CD4-positive, alpha-beta T cell (primary cell): ENCODE measurements at regions not wholly inside any gene's neighbourhood (a gene's known extent, or its start where the extent isn't known, plus 50 kb on each side); places are given as distances from the start of the nearest gene placed in this dataset.

Experiments
- ATAC-seq: fragments of 200-7000 bp; cut with Tn5 transposase; one replicate; pipeline ENCODE4 v1.10.0; 2022; ENCODE audit warnings: mild to moderate bottlenecking; ENCODE audit not compliant: poor library complexity
- CTCF ChIA-PET: fragments of 350-600 bp; sonication (Branson Sonifier 250); formaldehyde crosslinking; loops from one replicate; lab custom pipeline; 2021; ENCODE audit warnings: antibody characterized with exemption, inconsistent platforms; lab: Charles Lee
- POLR2A ChIA-PET: fragments of 350-600 bp; sonication (Branson Sonifier 250); formaldehyde crosslinking; loops from one replicate; lab custom pipeline; 2021; ENCODE audit warnings: antibody characterized with exemption, inconsistent platforms; lab: Charles Lee
- DNase-seq, 14 experiments: peaks; one replicate each; pipeline ENCODE4 v3.0.0-alpha.2; 2013 to 2020; ENCODE audit warnings: mixed read lengths in 2 of 14
- H3K27ac ChIP-seq, 2 donors: one replicate each; pipeline versions ENCODE4 v1.5.1 to v1.7.0; 2013; ENCODE audit warnings: low read length in 2 of 2, low read depth in 1 of 2, mild to moderate bottlenecking in 1 of 2
- H3K27me3 ChIP-seq, 2 experiments: 1 replicate in 1 of 2; 2 replicates in 1 of 2; pipeline versions ENCODE4 v1.6.1 to v1.7.0; 2013; ENCODE audit warnings: low read length in 2 of 2, control low read depth in 1 of 2, mild to moderate bottlenecking in 1 of 2, moderate library complexity in 1 of 2; ENCODE audit not compliant: insufficient read depth in 2 of 2, control insufficient read depth in 1 of 2
- H3K36me3 ChIP-seq: one replicate; pipeline ENCODE4 v1.6.1; 2013; ENCODE audit warnings: low read length, control low read depth; ENCODE audit not compliant: insufficient read depth
- H3K4me1 ChIP-seq: one replicate; pipeline ENCODE4 v1.6.1; 2013; ENCODE audit warnings: low read length, control low read depth; ENCODE audit not compliant: insufficient read depth
- H3K4me3 ChIP-seq: one replicate; pipeline ENCODE4 v1.5.1; 2013; ENCODE audit warnings: mild to moderate bottlenecking, low read length, moderate library complexity
- H3K9me3 ChIP-seq, 2 experiments: 1 replicate in 1 of 2; 2 replicates in 1 of 2; pipeline versions ENCODE4 v1.6.1 to v1.7.0; 2013; ENCODE audit warnings: low read length in 2 of 2, mild to moderate bottlenecking in 2 of 2, control low read depth in 1 of 2, moderate library complexity in 1 of 2; ENCODE audit not compliant: control insufficient read depth in 1 of 2, insufficient read depth in 1 of 2
- H3K27ac Mint-ChIP-seq: one replicate; pipeline ENCODE4 v1.8.0; 2020; ENCODE audit warnings: mixed read lengths
- H3K27me3 Mint-ChIP-seq: one replicate; pipeline ENCODE4 v1.8.0; 2021; ENCODE audit warnings: mixed read lengths
- H3K36me3 Mint-ChIP-seq: one replicate; pipeline ENCODE4 v1.8.0; 2021; ENCODE audit warnings: low read depth, mixed read lengths
- H3K4me1 Mint-ChIP-seq: one replicate; pipeline ENCODE4 v1.8.0; 2021; ENCODE audit warnings: low read depth, mixed read lengths
- H3K4me3 Mint-ChIP-seq: one replicate; pipeline ENCODE4 v1.8.0; 2020; ENCODE audit warnings: mild to moderate bottlenecking, mixed read lengths
- H3K9me3 Mint-ChIP-seq: one replicate; pipeline ENCODE4 v1.8.0; 2020; ENCODE audit warnings: mixed read lengths
- CTCF ChIP-seq: fragments of 200-600 bp; IDR thresholded peaks from one replicate; pipeline ENCODE4 v1.8.0; 2022; ENCODE audit warnings: antibody characterized with exemption, mild to moderate bottlenecking
- intact Hi-C, 2 experiments: fragments of 100-400 bp; cut with DNase I in 1 of 2; cut with micrococcal nuclease in 1 of 2; formaldehyde crosslinking; loops; one replicate each; pipeline versions ENCODE4 v1.15.1 to v1.9.0; 2023 to 2025; cut with DNase I, micrococcal nuclease

- peaks cover 0 to 19% of the 10 kb centered on the region in 2 experiments for H3K9me3 ChIP-seq
- no peak for TF ChIP-seq CTCF
- no peaks in the 10 kb centered on the region for H3K9me3 Mint-ChIP-seq
- no peak overlapping the region for H3K27ac Mint-ChIP-seq
- H3K4me3 ChIP-seq: no peak overlapping the region
- no peaks in the 10 kb centered on the region for H3K36me3 ChIP-seq
- intact Hi-C loops: no loop called here
- H3K4me3 Mint-ChIP-seq: no peak overlapping the region
- ATAC-seq: no peak
- no peak for DNase-seq
- H3K36me3 Mint-ChIP-seq: no peaks in the 10 kb centered on the region
- ChIA-PET POLR2A (no interaction called here), CTCF (no interaction called here)
- H3K27ac ChIP-seq: no peak overlapping the region
- no peaks in the 10 kb centered on the region for H3K4me1 Mint-ChIP-seq
- no peaks in the 10 kb centered on the region for H3K4me1 ChIP-seq
- no peaks in the 10 kb centered on the region for H3K27me3 ChIP-seq
- peaks cover 34% of the 10 kb centered on the region for H3K27me3 Mint-ChIP-seq
Observed at GRCh38 chr10:130606001-130606405, 469.8 kb downstream of the GLRX3 start.

- ATAC-seq (no peak), DNase-seq (no peak)
- H3K27ac Mint-ChIP-seq: no peak overlapping the region
- H3K4me3 Mint-ChIP-seq: no peak overlapping the region
- Histone ChIP-seq H3K27ac (no peak overlapping the region), H3K27me3 (no peaks in the 10 kb centered on the region), H3K36me3 (no peaks in the 10 kb centered on the region), H3K9me3 (peaks cover 0 to 23% of the 10 kb centered on the region in 2 experiments), H3K4me3 (no peak overlapping the region), H3K4me1 (no peaks in the 10 kb centered on the region)
- CTCF ChIA-PET: no interaction called here
- POLR2A ChIA-PET: no interaction called here
- no peaks in the 10 kb centered on the region for H3K36me3 Mint-ChIP-seq
- H3K4me1 Mint-ChIP-seq: no peaks in the 10 kb centered on the region
- TF ChIP-seq CTCF: no peak
- intact Hi-C loops: no loop called here
- H3K9me3 Mint-ChIP-seq: peaks cover 3% of the 10 kb centered on the region
- H3K27me3 Mint-ChIP-seq: peaks cover 31% of the 10 kb centered on the region
Observed at GRCh38 chr10:130607366-130607765, 471.2 kb downstream of the GLRX3 start.

- H3K4me3 ChIP-seq: no peak overlapping the region
- ChIA-PET CTCF (no interaction called here), POLR2A (no interaction called here)
- intact Hi-C loops: no loop called here
- no peaks in the 10 kb centered on the region for H3K27me3 ChIP-seq
- Mint-ChIP-seq H3K4me3 (no peak overlapping the region), H3K9me3 (peaks cover 3% of the 10 kb centered on the region), H3K27me3 (no peaks in the 10 kb centered on the region), H3K4me1 (no peaks in the 10 kb centered on the region), H3K36me3 (no peaks in the 10 kb centered on the region), H3K27ac (no peak overlapping the region)
- H3K4me1 ChIP-seq: no peaks in the 10 kb centered on the region
- no peak for TF ChIP-seq CTCF
- ATAC-seq: no peak
- H3K27ac ChIP-seq: no peak overlapping the region
- H3K9me3 ChIP-seq: peaks cover 0 to 14% of the 10 kb centered on the region in 2 experiments
- H3K36me3 ChIP-seq: no peaks in the 10 kb centered on the region
- no peak for DNase-seq
Observed at GRCh38 chr10:130611239-130611638, 475.0 kb downstream of the GLRX3 start.
